Fibroblast of lung (primary cell): ENCODE measurements at regions not wholly inside any gene's neighbourhood (a gene's known extent, or its start where the extent isn't known, plus 50 kb on each side); places are given as distances from the start of the nearest gene placed in this dataset.

Source experiments
- EZH2 ChIP-seq: IDR thresholded peaks from 2 replicates; pipeline ENCODE4 v1.5.1; 2012; ENCODE audit warnings: low read length, control low read depth, mild to moderate bottlenecking; ENCODE audit errors: missing control alignments
- TF ChIP-seq, protein P1 (sequence below), 2 donors: IDR thresholded peaks in 1 of 2; conservative IDR thresholded peaks in 1 of 2; 1 replicate in 1 of 2; 2 replicates in 1 of 2; pipeline ENCODE4 v1.5.1; 2011 to 2012; ENCODE audit warnings: low read length in 2 of 2, control low read depth in 1 of 2, inconsistent platforms in 1 of 2, low read depth in 1 of 2, mild to moderate bottlenecking in 1 of 2

DNA sequence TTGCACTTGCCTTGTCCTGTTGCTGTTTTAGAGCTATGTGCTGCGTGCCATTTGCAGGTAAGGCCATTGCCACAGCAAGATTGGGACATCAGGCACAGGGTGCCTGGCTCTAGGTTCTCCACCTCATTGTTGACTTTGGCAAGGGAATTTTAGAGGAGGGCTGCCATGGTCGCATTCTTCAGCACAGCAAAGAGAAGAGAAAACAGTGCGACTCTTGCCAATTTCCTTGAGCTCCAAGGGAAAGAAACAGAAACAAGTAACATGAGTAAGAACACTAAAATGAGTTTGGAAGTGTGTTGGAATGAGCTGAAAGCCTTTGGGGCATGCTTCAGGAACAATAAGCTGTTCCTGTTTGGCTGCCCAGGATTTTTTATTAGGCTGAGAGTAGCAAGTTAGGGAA, 188.1 kb upstream of the IL12B start:
- TF ChIP-seq, protein P1, sequence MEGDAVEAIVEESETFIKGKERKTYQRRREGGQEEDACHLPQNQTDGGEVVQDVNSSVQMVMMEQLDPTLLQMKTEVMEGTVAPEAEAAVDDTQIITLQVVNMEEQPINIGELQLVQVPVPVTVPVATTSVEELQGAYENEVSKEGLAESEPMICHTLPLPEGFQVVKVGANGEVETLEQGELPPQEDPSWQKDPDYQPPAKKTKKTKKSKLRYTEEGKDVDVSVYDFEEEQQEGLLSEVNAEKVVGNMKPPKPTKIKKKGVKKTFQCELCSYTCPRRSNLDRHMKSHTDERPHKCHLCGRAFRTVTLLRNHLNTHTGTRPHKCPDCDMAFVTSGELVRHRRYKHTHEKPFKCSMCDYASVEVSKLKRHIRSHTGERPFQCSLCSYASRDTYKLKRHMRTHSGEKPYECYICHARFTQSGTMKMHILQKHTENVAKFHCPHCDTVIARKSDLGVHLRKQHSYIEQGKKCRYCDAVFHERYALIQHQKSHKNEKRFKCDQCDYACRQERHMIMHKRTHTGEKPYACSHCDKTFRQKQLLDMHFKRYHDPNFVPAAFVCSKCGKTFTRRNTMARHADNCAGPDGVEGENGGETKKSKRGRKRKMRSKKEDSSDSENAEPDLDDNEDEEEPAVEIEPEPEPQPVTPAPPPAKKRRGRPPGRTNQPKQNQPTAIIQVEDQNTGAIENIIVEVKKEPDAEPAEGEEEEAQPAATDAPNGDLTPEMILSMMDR (conservative IDR thresholded peaks at IDR 0.05 in 1 of 2, IDR thresholded peaks at IDR 0.05 in 1 of 2; ENCODE audit: low read depth in 1 of 2, low read length in 2 of 2): no peak
- no peak for TF ChIP-seq EZH2
